SU-DHL-6 (cell line): ENCODE measurements at regions not wholly inside any gene's neighbourhood (a gene's known extent, or its start where the extent isn't known, plus 50 kb on each side); places are given as distances from the start of the nearest gene placed in this dataset.

Experiments used
- EZH2phosphoT487 ChIP-seq: fragments of 200-600 bp; sonication (generic), shearing (Covaris generic); conservative IDR thresholded peaks from 2 replicates; pipeline ENCODE4 v1.6.1; 2018; ENCODE audit warnings: mild to moderate bottlenecking, antibody characterized with exemption, low read length, moderate library complexity, mixed read lengths
- TF ChIP-seq, protein P1 (sequence below): fragments of 200-600 bp; sonication (generic); IDR thresholded peaks from one replicate; pipeline ENCODE4 v1.5.1; 2017; ENCODE audit warnings: antibody characterized with exemption, mild to moderate bottlenecking, low read length, moderate library complexity; ENCODE audit not compliant: insufficient read depth, poor library complexity, severe bottlenecking

DNA sequence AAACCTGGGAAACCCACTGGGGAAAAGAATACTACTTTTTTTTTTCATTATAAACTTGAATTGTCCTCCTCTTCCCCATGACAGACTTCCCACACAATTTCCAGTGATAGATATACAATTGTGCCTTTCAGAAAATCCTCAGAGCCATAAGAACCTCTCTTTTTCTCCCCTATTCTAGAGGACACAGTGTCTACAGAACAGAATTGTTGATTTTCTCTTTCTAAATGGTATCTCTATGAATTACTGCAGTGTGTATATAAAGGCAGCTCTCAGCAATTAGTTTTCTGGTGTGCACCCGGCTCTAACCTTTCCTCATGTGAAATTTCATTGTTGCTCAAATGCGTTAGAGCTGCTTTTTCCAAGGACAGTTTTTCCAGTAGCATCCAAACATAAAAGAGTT, 430.1 kb downstream of the TUSC7 start:
- TF ChIP-seq, protein P1, sequence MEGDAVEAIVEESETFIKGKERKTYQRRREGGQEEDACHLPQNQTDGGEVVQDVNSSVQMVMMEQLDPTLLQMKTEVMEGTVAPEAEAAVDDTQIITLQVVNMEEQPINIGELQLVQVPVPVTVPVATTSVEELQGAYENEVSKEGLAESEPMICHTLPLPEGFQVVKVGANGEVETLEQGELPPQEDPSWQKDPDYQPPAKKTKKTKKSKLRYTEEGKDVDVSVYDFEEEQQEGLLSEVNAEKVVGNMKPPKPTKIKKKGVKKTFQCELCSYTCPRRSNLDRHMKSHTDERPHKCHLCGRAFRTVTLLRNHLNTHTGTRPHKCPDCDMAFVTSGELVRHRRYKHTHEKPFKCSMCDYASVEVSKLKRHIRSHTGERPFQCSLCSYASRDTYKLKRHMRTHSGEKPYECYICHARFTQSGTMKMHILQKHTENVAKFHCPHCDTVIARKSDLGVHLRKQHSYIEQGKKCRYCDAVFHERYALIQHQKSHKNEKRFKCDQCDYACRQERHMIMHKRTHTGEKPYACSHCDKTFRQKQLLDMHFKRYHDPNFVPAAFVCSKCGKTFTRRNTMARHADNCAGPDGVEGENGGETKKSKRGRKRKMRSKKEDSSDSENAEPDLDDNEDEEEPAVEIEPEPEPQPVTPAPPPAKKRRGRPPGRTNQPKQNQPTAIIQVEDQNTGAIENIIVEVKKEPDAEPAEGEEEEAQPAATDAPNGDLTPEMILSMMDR = no peak
- TF ChIP-seq EZH2phosphoT487 = no peak
